GM10266 (cell line): ENCODE measurements at regions not wholly inside any gene's neighbourhood (a gene's known extent, or its start where the extent isn't known, plus 50 kb on each side); places are given as distances from the start of the nearest gene placed in this dataset.

Experiments used
- DNase-seq: peaks from one replicate; pipeline ENCODE4 v3.0.0; 2012; ENCODE audit errors: extremely low spot score
- TF ChIP-seq, protein P1 (sequence below): IDR thresholded peaks from 2 replicates; pipeline ENCODE4 v1.5.1; 2012; ENCODE audit warnings: mild to moderate bottlenecking, low read depth; ENCODE audit not compliant: control insufficient read depth, insufficient read depth; ENCODE audit errors: missing control alignments

DNA sequence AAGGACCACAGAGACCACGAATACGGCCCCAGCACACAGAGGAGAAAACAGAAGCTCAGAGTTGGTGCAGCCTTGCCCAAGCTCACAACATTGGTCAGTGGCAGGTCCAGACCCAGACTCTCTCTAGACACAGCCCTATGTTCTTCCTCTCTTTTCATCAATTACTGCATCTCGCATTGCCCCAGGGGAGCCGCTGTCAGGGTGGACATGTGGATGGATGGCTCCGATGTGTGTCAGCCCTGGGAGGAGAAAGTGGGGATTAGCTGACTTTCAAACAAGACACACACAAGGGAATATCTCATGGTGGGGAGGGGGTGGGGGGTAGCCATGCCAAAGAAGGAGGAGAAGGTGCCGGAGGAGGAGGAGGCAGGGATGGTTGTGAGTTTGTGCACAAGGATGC lies 556.8 kb downstream of the NPHP4 start:
- TF ChIP-seq, protein P1, sequence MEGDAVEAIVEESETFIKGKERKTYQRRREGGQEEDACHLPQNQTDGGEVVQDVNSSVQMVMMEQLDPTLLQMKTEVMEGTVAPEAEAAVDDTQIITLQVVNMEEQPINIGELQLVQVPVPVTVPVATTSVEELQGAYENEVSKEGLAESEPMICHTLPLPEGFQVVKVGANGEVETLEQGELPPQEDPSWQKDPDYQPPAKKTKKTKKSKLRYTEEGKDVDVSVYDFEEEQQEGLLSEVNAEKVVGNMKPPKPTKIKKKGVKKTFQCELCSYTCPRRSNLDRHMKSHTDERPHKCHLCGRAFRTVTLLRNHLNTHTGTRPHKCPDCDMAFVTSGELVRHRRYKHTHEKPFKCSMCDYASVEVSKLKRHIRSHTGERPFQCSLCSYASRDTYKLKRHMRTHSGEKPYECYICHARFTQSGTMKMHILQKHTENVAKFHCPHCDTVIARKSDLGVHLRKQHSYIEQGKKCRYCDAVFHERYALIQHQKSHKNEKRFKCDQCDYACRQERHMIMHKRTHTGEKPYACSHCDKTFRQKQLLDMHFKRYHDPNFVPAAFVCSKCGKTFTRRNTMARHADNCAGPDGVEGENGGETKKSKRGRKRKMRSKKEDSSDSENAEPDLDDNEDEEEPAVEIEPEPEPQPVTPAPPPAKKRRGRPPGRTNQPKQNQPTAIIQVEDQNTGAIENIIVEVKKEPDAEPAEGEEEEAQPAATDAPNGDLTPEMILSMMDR, result no peak
- DNase-seq, result no peak

DNA sequence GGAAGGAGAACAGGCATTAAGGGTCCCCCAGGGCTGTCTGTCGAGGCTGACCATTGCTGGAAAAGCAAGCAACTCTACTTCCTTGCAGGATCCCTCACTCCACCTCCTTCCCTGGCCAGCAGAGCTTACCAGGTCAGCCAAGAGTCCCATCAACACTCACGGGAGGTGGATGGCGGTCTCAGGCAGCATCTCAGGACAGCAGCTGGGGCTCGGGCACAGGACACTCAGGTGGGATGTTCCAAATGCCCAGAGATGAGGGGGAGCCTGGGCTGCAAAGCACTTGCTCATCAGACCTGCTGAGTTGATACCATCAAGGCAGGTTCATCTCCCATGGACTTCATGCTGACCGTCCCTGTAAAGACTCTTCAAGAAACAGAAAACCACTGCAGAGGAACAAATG lies 559.8 kb downstream of the NPHP4 start:
- TF ChIP-seq, protein P1, result no peak
- DNase-seq, result no peak

DNA sequence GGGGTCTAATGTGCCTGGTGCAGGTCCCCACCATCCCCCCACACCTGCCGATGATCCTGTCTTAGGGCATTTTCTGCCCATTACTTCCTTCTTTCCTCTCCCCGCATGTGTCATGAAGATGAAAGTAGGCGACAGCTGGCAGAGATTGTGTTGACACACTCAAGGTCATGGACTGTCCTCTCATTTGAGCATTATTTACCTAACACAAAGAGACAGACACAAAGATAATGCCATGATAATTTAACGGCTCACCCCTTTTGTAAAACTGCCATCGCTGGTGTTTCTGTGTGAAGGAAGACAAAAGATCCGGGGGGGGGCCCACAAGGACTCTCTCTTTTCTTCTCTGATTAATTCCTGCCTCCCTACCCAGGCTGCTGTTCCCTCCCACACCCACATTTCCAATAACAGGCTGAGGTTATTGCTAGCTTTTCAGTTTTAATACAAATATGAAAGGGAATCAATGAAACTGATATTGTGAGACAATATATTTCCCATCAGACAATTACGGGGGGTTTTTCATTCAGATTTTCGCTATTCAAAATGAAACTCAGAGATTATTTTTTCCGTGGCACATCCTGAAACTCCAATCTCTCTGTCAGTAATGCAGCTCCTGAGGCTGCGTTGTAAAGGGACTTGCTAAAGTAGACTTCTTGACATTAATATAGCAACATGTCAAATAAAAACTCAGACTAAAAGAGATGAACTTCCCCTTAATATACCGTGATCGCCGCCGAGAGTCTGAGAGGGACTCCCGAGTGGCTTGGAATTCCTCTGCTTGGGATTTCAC lies 561.1 kb downstream of the NPHP4 start:
- TF ChIP-seq, protein P1, result no peak
- no peak for DNase-seq

DNA sequence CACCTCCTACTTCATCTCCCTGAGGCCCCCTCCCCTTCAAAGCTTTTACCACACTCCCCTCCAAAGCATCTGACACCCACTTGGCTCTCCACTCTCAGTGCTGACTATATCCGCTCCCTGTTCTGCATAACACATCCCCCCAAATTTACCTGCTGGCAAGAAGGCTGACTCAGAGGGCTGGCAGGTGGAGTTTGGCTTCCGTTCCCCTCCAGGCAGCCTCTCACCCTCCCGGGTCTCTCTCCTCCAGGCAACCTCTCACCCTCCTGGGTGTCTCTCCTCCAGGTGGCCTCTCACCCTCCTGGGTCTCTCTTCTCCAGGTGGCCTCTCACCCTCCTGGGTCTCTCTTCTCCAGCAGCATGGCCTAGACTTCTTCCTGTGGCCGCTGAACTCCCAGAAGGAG lies 562.1 kb downstream of the NPHP4 start:
- TF ChIP-seq, protein P1, result no peak
- DNase-seq, result no peak

DNA sequence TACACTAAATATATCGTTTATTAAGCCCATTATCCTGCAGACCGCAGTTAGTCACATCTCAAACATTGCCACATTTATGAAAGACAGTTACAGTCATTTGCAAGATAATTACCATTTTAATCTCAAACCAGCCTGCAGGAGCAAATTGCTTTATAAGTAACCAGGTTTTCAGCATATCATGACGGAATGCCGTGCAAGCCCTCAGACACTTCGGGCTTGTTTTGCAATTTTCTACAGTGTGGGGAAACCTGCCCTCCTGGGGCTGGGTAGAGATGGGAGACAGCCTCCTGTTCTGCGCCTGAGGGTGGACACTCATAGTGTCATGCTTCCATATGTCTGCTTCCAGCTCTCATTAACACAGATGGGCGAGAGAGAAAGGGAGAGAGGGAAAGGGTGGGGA lies 563.9 kb downstream of the NPHP4 start:
- no peak for DNase-seq
- TF ChIP-seq, protein P1, result no peak

DNA sequence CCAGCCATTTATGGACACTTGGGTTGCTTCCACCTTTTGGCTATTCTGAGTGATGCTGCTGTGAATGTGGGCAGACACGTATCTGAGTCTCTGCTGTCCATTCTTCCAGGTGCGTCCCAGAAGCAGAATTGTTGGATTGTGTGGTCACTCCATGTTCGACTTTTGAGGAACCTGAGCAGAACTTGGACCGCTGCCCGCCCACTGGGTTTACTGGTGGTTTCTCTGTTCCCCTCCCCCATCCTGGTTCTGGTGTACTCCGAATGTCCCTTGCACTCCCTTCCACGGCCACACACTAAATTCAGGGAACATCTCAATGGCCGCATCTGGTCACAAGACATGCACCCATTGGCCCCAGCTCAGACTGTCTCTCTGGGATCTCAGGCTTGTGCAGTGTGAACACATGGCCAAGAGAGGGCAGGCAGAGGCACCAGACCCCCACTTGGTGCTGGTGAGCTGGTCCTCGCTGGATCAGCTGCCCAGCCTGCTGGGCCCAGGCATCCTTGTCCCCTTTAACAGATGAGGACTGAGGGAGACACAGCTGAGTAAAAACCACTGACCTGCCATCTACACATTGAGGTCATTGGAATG lies 565.1 kb downstream of the NPHP4 start:
- TF ChIP-seq, protein P1, result no peak
- DNase-seq, result no peak

DNA sequence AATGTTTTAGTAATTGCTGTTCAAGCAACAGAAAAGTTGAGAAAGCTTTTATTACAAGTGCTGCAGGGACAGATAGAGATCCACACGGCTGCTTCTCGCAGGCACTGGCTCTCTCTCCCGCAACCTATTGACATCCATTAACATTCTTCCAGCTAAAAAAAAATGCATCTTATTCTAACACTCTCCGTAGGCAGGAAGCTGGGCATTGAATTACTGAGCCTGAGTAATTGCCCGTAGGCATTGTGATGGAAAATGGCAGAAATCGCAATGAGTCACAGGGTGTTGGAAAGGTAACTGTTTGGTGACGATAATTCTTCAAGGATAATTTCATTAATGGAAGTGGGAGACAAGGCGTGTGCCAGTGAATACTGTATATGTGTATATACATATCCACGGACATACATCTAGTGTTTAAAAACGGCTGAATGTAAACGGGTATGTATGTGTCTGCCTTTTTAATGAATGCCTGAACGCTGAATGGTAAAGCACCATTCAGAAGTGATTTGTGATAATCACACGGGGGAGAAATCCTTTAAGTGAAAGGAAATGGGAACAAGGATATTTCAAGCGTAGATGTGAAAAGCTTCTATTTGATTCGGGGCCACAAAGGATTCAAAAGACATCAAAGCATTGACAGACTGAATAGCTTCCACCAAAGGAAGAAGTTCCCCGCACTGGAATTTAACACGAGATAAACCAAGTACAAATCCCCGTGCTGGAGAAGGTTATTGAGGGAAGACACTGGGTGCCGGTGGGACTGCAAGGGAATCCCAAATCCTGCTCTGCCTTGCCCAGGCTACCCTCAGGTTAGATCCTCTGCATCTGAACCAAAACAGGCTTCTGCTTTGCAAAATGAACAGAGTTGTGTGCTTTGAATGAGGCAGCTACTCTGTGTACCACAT lies 567.2 kb downstream of the NPHP4 start:
- DNase-seq, result no peak
- TF ChIP-seq, protein P1, result no peak
